CD4-positive, alpha-beta T cell treated with Interleukin-4 for 1 hour (primary cell): ENCODE measurements at regions not wholly inside any gene's neighbourhood (a gene's known extent, or its start where the extent isn't known, plus 50 kb on each side); places are given as distances from the start of the nearest gene placed in this dataset.
"Not testable (repeated sequence)": the region's sequence is repeated elsewhere in the genome, so short reads cannot be mapped to it uniquely, and the experiment has no call there.

Source experiments
- DNase-seq, 2 donors: peaks; one replicate each; pipeline ENCODE4 v3.0.0-alpha.2; 2020 to 2022

- no peak for DNase-seq
Measured at GRCh38 chr11:13137844-13138301, 128.8 kb downstream of the RASSF10 start.

DNA sequence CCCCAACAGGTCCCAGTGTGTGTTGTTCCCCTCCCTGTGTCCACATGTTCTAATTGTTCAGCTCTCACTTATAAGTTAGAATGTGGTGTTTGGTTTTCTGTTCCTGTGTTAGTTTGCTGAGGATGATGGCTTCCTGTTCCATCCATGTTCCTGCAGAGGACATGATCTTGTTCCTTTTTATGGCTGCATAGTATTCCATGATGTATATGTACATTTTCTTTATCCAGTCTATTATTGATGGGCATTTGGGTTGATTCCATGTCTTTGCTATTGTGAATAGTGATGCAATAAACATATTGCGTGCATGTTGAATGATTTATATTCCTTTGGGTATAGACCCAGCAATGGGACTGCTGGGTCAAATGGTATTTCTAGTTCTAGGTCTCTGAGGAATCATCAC is 130.0 kb downstream of the RASSF10 start:
- not testable (repeated sequence) for DNase-seq

DNA sequence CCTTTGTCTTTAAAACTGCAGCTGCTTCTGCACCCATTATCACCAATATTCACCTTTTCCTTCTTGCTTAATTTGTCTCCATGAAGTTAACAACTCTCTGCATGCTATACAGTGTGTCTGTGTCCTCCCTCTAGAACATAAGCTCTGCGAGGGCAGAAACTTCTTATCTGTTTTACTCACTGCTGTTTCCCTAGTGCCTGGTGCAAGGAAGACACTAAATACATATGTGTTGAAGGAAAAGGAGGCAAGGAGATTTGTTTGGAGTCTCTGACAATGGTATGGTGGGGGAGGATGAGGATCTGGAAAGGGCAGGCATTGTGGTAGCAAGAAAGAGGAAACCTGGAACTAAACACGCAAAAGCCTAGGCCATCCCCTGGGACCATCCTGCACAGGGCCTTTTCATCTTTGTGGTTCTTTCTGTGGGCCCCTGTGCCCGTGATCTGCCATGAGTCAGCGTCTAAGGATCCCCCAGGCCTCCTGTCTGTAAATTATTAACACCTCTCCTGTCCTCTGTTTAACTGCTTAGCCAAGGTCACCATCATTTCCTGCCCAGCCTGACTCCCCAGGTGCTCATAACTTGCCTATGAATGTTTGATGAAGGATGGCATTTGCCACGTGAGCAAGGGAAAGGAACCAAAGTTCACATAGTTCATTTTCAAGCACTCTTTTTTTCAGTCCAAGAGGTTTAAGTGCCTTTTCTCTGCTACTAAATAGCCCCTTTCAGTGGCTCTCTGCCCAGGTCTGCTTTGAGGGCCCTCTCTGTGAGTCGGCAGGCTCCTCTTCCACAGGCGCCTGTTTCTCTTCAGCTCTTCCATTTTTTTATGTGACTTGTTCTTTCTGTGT is 131.1 kb downstream of the RASSF10 start:
- no peak for DNase-seq

DNA sequence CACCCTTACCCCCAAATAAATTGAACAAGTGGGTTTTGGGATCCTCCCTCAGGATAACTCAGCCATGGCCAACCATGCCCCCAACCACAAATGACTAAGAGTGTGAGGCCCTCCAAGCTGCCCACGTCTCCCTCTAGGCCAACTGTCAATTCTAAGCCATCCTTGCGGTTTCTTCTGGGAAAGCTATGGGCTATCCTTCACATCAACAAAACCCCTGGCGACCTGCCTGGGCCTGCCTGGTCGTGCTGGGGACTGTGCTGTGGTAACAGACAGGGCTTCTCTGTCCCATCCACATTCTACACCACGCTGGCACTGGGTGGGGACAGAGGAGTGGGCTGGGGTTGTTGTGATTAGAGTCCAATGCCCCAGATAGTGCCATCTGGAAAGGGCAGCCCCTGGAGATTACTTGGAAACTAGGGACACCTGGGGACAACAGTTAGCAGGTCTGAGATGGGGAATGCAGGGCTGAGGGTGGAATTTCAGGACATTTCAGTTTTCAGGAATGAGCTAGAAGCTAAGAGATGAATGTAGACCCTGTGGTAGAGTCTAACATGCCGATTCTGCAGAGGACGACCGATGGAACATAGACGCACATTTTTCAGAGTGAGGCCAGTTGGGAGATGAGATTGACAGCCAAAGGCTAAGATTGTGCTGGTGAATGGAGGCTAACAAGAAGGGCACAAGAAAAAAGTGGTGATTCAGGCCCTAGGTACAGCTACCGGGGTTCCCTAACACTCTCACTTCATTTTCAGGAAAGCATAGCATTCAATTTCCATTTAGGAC is 131.9 kb downstream of the RASSF10 start:
- DNase-seq = no peak

- no peak for DNase-seq
Measured at GRCh38 chr11:13141731-13142709, 132.9 kb downstream of the RASSF10 start.

- DNase-seq = no peak
Measured at GRCh38 chr11:13143486-13144297, 133.9 kb upstream of the BMAL1 start.

GRCh38 chr11:13145461-13145860 is 132.1 kb upstream of the BMAL1 start:
- no peak for DNase-seq

DNA sequence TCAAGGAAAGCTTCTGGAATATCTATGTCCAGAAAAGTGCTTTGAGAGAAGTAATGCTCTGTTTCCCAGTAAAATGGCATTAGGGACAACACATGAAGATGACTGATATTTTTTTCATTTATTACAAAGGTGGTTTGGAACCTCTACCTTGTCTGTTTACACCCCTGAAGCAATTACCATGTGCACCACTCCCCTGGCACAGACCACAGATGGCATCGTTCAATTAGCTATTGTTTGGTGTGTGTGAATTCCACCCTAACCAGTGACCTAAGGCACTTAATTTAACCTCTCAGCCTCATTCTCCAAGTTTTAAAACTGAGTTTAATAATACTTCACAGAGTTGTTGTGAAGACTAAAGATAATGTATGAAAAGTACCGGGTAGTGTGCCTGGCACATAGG is 127.6 kb upstream of the BMAL1 start:
- no peak for DNase-seq

DNA sequence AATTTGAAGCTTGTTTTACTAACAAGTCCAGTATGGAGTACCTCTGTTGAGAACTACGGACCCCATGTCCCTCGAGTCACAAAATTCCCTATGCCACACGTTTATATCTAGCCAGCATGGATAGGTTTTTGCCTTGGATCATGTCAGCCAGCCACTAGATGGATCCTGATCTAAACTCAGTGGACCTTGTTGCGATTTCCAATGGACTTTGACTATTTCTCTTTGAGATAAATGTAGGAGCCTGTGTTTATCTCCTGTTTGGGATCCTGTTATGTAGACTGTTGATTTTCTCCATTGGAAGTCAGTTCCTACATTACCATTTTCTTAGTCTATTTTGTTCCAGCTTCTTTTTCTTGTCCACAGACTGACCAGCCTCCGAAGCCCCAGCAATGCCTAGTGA is 127.1 kb upstream of the BMAL1 start:
- DNase-seq = no peak

DNA sequence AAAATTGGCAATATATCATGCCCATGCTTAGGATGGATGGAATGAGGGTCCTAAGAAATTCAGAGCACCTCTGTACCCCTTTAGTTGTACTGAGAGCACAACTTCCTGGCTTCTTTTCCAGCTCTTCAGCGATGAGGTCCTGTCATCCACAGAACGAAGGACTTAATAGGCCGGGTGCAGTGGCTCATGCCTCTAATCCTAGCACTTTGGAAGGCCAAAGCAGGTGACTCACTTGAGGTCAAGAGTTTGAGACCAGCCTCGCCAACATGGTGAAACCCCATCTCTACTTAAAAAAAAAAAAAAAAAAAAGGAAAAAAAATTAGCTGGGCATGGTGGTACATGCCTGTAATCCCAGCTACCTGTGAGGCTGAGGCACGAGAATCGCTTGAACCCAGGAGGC is 125.3 kb upstream of the BMAL1 start:
- DNase-seq = no peak

GRCh38 chr11:13152736-13153541 is 124.7 kb upstream of the BMAL1 start:
- DNase-seq = no peak

GRCh38 chr11:13154374-13154773 is 123.2 kb upstream of the BMAL1 start:
- DNase-seq = not testable (repeated sequence)

DNA sequence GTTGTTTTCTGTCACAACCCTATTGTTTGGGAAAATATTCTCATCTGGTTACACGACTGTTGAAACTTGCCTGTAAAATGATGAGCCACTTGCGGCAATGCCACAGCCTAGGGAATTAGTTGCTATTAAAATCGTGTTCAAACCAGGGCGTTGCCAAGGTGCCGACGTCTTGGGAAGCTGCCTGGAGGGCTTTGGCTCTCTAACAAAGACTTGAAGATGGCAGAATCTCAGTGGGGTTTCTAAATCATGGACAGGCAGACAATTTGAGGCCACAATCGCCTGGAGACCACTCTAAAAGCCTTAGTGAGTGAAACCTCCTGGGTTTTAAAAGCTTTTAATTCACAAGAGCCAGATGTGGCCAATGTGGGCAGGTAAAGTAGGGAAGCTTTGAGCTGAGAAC is 117.2 kb upstream of the BMAL1 start:
- DNase-seq = no peak

DNA sequence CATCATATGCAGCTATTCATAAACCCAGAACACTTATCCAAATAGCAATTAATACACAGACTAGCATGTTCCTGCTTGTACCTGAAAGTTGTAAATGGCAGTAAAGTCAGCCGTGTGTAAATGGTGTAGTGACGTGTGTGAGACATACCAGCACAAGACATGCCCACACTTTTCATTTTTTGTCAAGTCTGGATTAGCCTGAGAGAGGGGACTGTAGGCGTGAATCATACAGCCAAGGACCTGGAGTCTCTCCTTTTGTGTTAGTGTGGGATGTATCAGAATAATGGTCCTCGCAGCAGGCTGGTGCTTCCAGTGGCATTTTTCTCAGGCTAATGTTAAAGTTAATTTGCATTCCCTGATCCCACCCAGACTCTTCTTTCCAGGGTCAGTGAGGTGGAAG is 116.8 kb upstream of the BMAL1 start:
- DNase-seq = no peak

DNA sequence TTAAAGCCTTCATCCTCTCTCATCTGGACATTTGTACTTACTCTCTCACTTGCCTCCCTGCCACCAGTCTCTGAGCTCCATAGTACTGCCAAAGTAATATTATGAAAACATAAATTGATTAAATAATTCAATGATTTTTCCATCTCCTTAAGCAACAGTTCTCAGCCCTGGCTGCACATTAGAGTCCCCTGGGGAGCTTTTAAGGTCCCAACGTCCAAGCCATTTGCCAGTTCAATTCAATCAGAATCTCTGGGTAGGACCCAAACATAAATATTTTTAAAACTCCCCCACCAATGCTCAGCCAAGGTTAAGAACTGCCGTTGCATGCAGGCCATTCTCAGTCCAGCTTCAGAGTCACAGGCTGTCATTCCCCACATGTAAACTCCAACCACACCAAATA is 114.4 kb upstream of the BMAL1 start:
- no peak for DNase-seq

- DNase-seq = no peak
Measured at GRCh38 chr11:13166036-13166435, 111.6 kb upstream of the BMAL1 start.

- DNase-seq = no peak
Measured at GRCh38 chr11:13168271-13168670, 109.3 kb upstream of the BMAL1 start.

DNA sequence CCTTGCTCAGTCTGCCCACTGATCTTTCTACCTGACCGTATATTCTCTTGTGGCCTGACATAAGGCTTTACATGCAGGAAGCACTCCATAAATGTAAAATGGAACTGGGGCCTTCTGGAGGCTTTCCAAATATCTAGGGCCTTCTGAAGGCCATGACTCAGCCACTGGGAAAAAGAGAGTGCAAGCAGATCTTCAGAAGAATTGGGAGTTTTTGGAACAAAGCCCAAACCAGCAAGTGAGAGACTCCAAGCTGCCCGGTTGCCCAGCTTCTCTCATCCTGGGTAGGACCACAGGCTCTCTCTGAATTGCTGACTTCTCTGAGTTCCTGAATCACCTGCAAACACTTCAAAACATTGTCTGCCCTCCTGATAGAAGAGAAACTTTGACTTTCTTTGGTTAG is 107.9 kb upstream of the BMAL1 start:
- no peak for DNase-seq

GRCh38 chr11:13174090-13174489 is 103.5 kb upstream of the BMAL1 start:
- DNase-seq = no peak

DNA sequence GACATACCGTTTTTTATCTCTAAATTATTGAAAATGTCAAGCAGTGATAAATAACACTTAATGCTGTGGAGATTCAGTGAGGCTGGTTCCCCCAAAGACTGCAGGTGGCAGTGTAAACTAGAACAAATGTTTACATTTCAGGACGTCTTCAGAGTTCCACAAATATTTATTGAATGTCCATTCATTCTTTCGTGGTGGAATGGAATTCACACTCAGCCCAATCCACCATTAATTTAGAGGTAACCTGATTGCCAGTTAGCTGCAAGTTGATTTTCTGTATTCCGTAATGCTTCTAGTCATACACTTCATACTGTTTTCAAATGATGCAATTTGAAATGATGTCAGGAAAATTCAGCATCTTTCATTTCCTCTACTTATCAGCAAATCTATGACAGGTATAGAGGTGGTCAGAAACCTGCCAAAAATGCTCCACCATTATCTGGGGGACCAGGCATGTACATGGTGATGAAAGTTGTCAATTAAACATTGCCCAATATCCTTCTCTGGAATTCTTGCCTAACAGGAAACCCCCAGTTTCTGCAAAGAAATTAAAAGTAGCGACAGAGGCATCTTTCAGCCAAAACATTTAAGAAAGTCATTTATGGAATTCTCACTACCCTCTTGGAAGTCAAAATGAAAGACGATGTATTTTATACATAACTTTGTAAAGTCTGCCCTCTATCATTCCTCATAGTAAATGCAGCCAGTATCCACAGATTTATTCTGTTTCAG is 94.3 kb upstream of the BMAL1 start:
- DNase-seq = peak in 1 of 2 donors; percentile 39
